ENCODE measurements at regions not wholly inside any gene's neighbourhood (a gene's known extent, or its start where the extent isn't known, plus 50 kb on each side); places are given as distances from the start of the nearest gene placed in this dataset.

GRCh38 chr20:40579701-40580100, 109.3 kb downstream of the MAFB start:
- no peak for TF ChIP-seq ZFP69B (tag by site-specific recombination; IDR thresholded peaks at IDR 0.05)
- no peak overlapping the region for H3K4me3 ChIP-seq (ENCODE audit: low read depth, low read length)
- H3K9me3 ChIP-seq (ENCODE audit: control insufficient read depth, insufficient read depth, low read depth, low read length) = no peaks in the 10 kb centered on the region
- no peak overlapping the region for H3K27ac ChIP-seq (ENCODE audit: extremely low read depth, low read depth, low read length)
- H3K36me3 ChIP-seq (ENCODE audit: control insufficient read depth in 2 of 2, insufficient read depth in 1 of 2, low read length in 2 of 2) = no peaks in the 10 kb centered on the region
- ChIA-PET CTCF (no interaction called here), POLR2A (no interaction called here)
- no peaks in the 10 kb centered on the region for H3K4me1 ChIP-seq (ENCODE audit: control insufficient read depth, insufficient read depth, low read length)

GRCh38 chr20:40578961-40579360, 110.1 kb downstream of the MAFB start:
- Histone ChIP-seq H3K36me3 (ENCODE audit: control insufficient read depth in 2 of 2, insufficient read depth in 1 of 2, low read length in 2 of 2) (no peaks in the 10 kb centered on the region), H3K9me3 (ENCODE audit: control insufficient read depth, insufficient read depth, low read depth, low read length) (no peaks in the 10 kb centered on the region), H3K27ac (ENCODE audit: extremely low read depth, low read depth, low read length) (no peak overlapping the region), H3K4me1 (ENCODE audit: control insufficient read depth, insufficient read depth, low read length) (no peaks in the 10 kb centered on the region), H3K4me3 (ENCODE audit: low read depth, low read length) (no peak overlapping the region)
- ChIA-PET CTCF (no interaction called here), POLR2A (interaction anchor here (1.3 kb wide), 1 partner anchor 110 kb away, joined by 3 read pairs; the partner anchor contains the start of gene MAFB)
- TF ChIP-seq, protein P1, sequence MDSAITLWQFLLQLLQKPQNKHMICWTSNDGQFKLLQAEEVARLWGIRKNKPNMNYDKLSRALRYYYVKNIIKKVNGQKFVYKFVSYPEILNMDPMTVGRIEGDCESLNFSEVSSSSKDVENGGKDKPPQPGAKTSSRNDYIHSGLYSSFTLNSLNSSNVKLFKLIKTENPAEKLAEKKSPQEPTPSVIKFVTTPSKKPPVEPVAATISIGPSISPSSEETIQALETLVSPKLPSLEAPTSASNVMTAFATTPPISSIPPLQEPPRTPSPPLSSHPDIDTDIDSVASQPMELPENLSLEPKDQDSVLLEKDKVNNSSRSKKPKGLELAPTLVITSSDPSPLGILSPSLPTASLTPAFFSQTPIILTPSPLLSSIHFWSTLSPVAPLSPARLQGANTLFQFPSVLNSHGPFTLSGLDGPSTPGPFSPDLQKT (IDR thresholded peaks at IDR 0.05; ENCODE audit: borderline replicate concordance, low read depth, low read length) = no peak
- TF ChIP-seq, protein P2, sequence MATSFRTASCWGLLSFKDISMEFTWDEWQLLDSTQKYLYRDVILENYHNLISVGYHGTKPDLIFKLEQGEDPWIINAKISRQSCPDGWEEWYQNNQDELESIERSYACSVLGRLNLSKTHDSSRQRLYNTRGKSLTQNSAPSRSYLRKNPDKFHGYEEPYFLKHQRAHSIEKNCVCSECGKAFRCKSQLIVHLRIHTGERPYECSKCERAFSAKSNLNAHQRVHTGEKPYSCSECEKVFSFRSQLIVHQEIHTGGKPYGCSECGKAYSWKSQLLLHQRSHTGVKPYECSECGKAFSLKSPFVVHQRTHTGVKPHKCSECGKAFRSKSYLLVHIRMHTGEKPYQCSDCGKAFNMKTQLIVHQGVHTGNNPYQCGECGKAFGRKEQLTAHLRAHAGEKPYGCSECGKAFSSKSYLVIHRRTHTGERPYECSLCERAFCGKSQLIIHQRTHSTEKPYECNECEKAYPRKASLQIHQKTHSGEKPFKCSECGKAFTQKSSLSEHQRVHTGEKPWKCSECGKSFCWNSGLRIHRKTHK (tag by site-specific recombination; IDR thresholded peaks at IDR 0.05) = no peak
- no peak for TF ChIP-seq BCL11B (tag by site-specific recombination; IDR thresholded peaks at IDR 0.05; ENCODE audit: low read depth)
- TF ChIP-seq, protein P3, sequence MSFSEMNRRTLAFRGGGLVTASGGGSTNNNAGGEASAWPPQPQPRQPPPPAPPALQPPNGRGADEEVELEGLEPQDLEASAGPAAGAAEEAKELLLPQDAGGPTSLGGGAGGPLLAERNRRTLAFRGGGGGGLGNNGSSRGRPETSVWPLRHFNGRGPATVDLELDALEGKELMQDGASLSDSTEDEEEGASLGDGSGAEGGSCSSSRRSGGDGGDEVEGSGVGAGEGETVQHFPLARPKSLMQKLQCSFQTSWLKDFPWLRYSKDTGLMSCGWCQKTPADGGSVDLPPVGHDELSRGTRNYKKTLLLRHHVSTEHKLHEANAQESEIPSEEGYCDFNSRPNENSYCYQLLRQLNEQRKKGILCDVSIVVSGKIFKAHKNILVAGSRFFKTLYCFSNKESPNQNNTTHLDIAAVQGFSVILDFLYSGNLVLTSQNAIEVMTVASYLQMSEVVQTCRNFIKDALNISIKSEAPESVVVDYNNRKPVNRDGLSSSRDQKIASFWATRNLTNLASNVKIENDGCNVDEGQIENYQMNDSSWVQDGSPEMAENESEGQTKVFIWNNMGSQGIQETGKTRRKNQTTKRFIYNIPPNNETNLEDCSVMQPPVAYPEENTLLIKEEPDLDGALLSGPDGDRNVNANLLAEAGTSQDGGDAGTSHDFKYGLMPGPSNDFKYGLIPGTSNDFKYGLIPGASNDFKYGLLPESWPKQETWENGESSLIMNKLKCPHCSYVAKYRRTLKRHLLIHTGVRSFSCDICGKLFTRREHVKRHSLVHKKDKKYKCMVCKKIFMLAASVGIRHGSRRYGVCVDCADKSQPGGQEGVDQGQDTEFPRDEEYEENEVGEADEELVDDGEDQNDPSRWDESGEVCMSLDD (tag by site-specific recombination; IDR thresholded peaks at IDR 0.05) = no peak
- no peak for TF ChIP-seq ZNF677 (tag by site-specific recombination; IDR thresholded peaks at IDR 0.05)
- TF ChIP-seq ZNF292 (tag by site-specific recombination; IDR thresholded peaks at IDR 0.05; ENCODE audit: borderline replicate concordance, low read depth) = no peak

DNA sequence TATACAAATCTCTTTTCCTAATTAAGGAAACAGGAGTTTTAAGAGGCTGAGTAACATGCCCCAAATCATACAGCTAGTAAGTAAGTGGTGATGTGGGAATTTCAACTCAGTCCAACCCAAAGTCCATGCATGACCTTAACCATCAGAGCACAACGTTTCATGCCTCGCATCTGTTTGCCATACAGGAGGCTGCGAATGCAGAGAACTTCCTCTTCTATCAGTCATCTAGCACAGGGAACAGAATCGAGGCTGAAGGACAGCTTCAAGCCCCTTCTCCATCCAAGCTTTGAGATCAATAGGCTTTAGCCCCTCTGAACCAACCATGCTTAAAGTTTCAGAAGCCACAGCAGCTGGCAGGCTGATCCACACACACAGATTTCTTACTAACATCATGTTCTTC, 113.2 kb downstream of the MAFB start:
- TF ChIP-seq ZIC2 (tag by site-specific recombination; IDR thresholded peaks at IDR 0.05) (no peak), ZNF248 (tag by site-specific recombination; IDR thresholded peaks at IDR 0.05) (no peak), ZNF174 (tag by site-specific recombination; IDR thresholded peaks at IDR 0.05) (no peak), ZNF664 (tag by site-specific recombination; IDR thresholded peaks at IDR 0.05) (no peak), ZNF24 (tag by site-specific recombination; IDR thresholded peaks at IDR 0.05) (no peak), ZNF211 (tag by site-specific recombination; IDR thresholded peaks at IDR 0.05; ENCODE audit: low read depth) (no peak)
- TF ChIP-seq, protein P4, sequence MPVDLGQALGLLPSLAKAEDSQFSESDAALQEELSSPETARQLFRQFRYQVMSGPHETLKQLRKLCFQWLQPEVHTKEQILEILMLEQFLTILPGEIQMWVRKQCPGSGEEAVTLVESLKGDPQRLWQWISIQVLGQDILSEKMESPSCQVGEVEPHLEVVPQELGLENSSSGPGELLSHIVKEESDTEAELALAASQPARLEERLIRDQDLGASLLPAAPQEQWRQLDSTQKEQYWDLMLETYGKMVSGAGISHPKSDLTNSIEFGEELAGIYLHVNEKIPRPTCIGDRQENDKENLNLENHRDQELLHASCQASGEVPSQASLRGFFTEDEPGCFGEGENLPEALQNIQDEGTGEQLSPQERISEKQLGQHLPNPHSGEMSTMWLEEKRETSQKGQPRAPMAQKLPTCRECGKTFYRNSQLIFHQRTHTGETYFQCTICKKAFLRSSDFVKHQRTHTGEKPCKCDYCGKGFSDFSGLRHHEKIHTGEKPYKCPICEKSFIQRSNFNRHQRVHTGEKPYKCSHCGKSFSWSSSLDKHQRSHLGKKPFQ (tag by site-specific recombination; IDR thresholded peaks at IDR 0.05) = no peak
- TF ChIP-seq, protein P5, sequence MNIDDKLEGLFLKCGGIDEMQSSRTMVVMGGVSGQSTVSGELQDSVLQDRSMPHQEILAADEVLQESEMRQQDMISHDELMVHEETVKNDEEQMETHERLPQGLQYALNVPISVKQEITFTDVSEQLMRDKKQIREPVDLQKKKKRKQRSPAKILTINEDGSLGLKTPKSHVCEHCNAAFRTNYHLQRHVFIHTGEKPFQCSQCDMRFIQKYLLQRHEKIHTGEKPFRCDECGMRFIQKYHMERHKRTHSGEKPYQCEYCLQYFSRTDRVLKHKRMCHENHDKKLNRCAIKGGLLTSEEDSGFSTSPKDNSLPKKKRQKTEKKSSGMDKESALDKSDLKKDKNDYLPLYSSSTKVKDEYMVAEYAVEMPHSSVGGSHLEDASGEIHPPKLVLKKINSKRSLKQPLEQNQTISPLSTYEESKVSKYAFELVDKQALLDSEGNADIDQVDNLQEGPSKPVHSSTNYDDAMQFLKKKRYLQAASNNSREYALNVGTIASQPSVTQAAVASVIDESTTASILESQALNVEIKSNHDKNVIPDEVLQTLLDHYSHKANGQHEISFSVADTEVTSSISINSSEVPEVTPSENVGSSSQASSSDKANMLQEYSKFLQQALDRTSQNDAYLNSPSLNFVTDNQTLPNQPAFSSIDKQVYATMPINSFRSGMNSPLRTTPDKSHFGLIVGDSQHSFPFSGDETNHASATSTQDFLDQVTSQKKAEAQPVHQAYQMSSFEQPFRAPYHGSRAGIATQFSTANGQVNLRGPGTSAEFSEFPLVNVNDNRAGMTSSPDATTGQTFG (tag by site-specific recombination; IDR thresholded peaks at IDR 0.05; ENCODE audit: borderline replicate concordance) = no peak
- Histone ChIP-seq H3K9me3 (ENCODE audit: control insufficient read depth, insufficient read depth, low read depth, low read length) (no peaks in the 10 kb centered on the region), H3K27ac (ENCODE audit: extremely low read depth, low read depth, low read length) (no peak overlapping the region), H3K4me3 (ENCODE audit: low read depth, low read length) (no peak overlapping the region), H3K4me1 (ENCODE audit: control insufficient read depth, insufficient read depth, low read length) (no peaks in the 10 kb centered on the region), H3K36me3 (ENCODE audit: control insufficient read depth in 2 of 2, insufficient read depth in 1 of 2, low read length in 2 of 2) (no peaks in the 10 kb centered on the region)
- POLR2A ChIA-PET = no interaction called here
- CTCF ChIA-PET = no interaction called here

Measured in HEK293 (cell line).